C4-2B (cell line): ENCODE measurements at regions not wholly inside any gene's neighbourhood (a gene's known extent, or its start where the extent isn't known, plus 50 kb on each side); places are given as distances from the start of the nearest gene placed in this dataset.

Source experiments
- CTCF ChIP-seq: fragments of 450-650 bp; conservative IDR thresholded peaks from 2 replicates; pipeline ENCODE4 v1.5.1; 2017; ENCODE audit warnings: mild to moderate bottlenecking
- ZFX ChIP-seq: fragments of 450-650 bp; IDR thresholded peaks from 2 replicates; pipeline ENCODE4 v1.6.1; 2017

GRCh38 chr4:35734381-35735098, 509.8 kb downstream of the ARAP2 start:
- no peak for TF ChIP-seq CTCF
- TF ChIP-seq ZFX: no peak
